ENCODE measurements at regions not wholly inside any gene's neighbourhood (a gene's known extent, or its start where the extent isn't known, plus 50 kb on each side); places are given as distances from the start of the nearest gene placed in this dataset.

GRCh38 chr3:103306104-103306503 is 871.3 kb downstream of the ZPLD1 start:
- TF ChIP-seq BHLHE40 (IDR thresholded peaks at IDR 0.05; ENCODE audit: borderline replicate concordance) (no peak), SUZ12 (IDR thresholded peaks at IDR 0.05) (no peak), ZNF384 (IDR thresholded peaks at IDR 0.05) (no peak), ARNT (IDR thresholded peaks at IDR 0.05) (no peak), FOXK2 (IDR thresholded peaks at IDR 0.05) (no peak), ELF4 (IDR thresholded peaks at IDR 0.05) (no peak), LEF1 (IDR thresholded peaks at IDR 0.05; ENCODE audit: borderline replicate concordance) (no peak)

Measured in HEK293T (cell line).